SKM-1 (cell line): ENCODE measurements at regions not wholly inside any gene's neighbourhood (a gene's known extent, or its start where the extent isn't known, plus 50 kb on each side); places are given as distances from the start of the nearest gene placed in this dataset.

Experiments used
- DNase-seq: peaks from one replicate; lab custom pipeline; 2025; ENCODE audit not compliant: unreplicated experiment; lab: John Stamatoyannopoulos, UW

DNA sequence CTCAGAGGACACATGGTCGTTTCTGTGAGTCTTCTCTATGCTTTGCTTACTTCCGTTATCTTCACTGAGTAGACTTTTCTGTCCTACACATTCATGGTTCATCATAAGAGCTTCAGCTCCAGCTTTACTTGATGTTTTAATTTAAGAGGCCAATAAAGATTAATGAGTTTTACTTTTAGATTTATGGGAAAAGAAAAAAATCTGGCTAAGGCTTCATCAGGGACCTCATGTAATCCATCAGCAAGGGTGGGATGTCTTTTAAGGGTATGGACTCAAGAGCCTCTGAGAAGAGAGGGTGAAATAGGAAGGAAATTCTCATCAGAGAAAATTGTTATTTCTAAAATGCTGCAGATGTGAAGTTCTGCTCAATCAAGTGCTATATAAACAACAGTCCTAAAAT, 963.0 kb upstream of the RAG2 start:
- DNase-seq = no peak

DNA sequence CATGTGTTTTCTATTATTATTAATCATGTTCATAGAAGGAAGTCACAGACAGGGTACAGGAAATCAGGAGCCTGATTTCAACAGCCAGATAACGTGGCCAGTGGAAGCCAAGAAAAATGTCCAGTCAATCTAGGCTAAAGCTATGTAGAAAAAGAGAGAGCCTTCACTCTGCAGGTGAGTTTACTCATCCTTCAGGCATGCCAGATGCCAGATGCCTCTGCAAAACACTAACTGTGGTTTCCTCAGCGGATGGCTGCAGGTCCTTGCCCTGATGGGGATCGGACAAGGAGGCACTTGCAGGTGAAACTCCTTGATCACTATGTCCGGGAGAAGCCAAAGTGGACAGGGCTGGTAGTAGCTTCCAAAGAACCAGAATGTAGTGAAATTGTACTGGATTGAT, 962.3 kb upstream of the RAG2 start:
- DNase-seq = no peak

DNA sequence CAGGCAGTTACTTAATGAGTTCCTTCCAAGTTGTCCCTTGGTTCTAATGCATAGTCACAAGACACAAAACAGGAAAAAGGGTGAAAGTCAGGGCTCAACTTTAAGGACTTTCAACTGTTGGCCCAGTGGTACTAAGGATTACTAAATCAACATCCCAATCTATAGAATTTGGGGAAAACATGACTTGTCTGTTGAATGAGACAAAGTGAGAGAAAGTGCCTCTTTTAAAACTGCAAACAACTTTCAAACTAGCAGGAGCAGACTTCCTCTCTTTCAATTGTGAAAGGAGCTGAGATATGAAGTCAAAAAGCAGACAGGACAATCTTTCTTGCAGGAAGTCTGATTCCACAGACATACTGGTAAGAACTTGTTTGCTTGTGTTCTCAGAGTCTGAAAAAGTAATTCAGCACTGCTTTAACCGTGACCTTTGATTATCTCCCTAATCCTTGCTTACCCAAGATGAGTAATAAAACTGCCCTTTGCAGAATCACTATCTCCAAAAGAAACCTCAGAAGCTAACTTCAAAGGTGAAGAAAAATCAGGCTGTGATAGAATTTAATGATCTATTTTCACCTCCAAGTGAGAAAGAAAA, 960.7 kb upstream of the RAG2 start:
- DNase-seq = no peak

DNA sequence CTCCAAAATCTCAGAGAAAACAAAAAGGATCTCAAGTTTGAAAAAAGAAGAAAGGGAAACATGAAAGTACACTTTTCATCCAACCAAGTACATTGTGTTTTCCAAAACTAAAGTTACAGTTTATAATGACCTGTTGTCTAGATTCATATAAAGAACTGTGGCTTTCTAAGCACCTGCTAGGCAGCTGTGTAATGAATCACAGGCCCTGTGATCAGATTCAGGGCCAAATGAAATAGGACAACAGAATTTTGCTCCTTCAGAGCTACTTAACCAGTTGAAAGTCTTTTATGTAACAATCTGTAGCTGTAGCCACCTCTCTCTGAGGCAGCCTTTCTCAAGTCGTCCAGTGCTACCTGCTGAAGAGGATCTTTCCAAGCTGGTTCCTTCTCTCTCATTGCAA, 960.0 kb upstream of the RAG2 start:
- no peak for DNase-seq

DNA sequence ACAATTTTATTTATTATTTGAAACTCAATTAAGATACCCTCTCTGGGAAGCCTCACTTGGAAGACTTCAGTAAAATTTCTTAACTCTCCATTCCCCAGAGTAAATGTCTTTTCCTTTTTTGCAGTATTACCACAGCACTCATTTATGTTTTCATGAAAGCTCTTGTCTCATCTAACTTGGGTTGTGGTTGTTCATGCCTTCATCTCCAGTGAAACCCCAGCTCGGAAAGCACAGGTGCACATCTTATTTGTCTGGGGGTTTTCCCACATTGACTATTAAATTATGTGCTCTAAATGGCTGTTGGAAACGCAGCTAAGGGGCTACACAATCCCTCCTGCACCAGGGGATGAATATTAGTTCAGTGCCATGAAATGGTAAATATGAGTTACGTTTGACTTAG, 954.2 kb upstream of the RAG2 start:
- no peak for DNase-seq

DNA sequence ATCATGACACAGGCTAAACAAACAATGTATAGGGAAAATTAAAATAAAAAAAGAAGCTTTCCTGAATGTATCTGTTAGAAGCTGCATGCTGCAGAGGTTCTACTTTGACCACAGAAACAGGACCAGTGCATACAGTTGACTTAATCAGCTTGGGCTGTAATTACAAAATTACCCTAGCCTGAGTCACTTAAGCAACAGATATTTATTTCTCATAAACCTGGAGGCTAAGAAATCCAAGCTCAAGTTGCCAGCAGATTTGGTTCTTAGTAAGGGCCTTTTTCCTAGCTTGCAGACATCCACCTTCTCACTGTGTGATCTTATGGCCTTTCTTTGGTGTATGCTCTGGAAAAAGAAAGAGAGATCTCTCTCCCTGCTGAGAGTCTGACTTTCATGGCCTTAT, 946.5 kb upstream of the RAG2 start:
- DNase-seq = no peak

DNA sequence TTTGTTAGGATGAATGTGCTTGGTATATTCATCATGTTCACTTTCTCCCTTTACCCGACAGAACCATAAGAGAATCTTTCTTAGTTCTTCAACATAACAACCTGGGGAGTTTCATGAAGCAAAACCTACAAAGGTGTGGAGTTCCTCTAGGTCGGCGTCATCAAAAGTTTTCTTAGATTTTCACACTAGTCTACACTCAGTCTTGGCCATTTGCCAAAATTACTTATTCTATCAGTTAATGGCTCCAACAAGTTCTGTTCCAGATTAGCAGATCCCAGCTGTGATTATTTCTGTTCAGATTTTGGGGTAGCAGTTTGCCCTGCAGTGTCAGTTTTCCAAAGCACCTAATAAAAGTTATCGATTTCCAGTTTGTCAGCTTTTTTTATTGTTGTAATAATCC, 935.8 kb upstream of the RAG2 start:
- DNase-seq = no peak

DNA sequence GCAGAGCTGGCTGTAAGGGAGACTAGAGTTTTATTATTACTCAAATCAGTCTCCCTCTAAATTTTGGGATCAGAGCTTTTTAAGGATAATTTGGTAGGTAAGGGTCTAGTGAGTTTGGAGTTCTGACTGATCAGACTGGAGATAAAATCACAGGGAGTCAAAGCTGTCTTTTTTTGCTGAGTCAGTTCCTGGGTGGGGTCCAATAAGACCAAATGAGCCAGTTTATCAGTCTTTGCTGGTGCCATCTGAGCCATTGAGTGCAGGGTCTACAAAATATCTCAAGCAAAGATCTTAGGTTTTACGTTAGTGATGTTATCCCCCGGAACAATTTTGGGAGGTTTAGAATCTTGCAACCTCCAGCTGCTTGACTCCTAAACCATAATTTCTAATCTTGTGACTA, 935.1 kb upstream of the RAG2 start:
- DNase-seq = no peak

DNA sequence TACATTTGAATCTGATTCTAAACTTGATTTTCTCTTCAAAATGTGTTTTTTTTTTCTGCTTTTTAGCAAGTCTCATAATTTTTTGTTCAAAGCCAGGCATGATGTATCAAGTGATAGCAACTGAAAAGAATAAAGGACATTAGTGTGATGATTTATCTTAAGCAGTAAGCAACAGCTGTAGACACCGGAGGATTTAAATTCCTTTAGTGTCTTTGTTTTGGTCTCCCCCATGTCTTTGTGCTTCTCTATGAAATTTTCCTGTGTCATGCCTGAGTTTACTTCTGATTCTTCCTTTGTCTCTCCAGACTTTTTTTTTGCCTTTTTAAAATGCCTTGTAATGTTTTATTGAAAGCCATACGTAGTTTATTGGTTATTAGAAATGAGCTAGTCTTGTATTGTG, 934.2 kb upstream of the RAG2 start:
- DNase-seq = no peak

DNA sequence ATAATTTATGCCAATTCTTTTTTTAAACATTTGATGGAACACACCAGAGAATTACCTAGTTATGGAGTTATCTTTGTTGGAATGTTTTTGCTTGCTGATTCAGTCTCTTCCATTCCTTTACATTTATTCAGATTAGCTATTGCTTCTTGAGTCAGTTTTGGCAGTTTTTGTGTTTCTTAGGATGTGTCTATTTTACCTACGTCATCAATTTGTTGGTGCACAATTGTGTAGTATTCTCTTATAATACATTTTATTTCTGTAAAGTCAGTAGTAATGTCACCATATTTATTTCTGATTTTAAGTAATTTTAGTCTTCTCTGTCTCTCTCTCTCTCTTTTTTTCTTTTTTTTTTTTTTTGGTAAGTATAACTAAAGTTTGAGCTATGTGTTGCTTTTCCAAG, 929.5 kb upstream of the RAG2 start:
- no peak for DNase-seq

DNA sequence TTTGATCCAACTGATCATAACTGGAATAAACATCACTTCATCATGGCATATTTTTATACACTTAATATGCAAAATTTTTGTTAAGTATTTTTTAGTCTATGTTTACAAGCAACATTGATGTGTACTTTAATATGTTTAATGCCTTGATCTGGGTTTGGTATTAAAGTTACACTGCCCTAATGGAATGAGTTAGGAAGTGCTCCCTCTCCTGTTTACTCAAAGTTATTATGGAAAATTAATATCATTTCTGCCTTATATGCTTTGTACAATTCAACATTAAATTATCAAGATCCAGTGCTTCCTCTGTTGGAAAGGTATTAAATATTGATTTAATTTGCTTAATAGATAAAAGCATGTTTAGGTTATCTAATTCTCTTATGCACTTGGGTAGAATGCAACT, 927.3 kb upstream of the RAG2 start:
- no peak for DNase-seq

DNA sequence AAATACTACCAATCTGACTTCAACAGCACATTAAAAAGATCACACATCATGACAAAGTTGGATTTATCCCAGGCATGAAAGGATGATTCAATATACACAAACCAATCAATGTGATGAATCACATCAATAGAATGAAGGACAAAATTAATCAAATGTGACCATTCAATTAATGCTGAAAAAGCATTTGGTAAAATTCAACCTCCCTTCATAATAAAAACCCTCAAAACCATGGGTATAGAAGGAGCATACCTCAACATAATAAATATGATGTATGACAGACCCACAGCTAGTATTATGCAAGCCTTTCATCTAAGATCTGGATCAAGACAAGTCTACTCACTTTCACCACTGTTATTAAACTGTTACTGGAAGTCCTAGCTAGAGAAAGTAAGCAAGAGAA, 921.7 kb upstream of the RAG2 start:
- no peak for DNase-seq

DNA sequence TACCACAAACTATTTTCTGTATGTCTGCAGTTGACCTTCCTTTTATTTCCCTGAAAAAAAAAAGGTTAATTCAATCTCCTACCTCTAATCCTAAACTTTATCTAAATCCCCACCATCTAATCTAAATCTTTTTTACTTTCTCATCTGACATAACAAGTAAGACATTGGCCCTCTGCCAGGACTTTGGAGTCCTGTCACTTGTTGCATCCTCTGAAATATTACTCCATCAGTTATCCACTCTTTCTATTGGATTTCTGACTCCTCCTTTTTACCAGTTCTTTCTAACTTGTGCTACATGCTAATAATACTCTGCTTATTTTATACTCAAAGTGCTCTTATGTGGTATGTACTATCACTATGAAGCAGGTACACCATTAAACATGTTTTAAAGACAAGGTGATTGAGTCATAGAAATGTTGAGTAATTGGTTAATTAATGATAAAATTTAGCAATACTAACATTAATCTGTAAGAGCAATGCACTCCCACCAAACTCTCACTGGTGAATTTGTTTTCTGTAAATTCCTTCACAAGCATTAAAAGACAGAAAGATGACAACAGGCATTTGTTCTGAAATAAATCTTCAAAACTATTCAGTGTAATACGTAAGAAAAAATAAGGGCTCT, 914.2 kb upstream of the RAG2 start:
- no peak for DNase-seq

DNA sequence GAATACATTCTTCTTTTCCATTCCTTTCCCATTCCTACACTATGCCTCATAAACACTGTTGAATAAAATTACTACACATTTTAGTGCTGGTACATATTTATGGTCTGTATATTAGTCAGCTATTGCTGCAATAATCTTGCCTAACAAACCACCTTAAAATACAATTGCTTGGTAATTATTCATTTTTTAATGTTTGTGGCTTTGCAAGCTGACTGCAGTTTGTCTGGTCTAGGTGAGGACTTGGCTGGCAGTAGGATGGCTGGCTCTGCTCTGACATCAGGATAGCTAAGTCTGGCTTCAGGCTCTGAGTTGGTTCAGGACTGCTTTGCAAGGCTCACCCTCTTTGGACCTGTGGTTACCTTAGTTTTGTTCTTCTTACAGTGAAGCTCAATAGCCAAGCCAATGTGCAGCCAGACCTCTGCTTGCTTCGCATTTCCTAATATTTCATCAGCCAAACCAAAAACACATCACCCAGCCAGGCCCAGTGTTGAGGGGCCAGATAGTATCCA, 913.4 kb upstream of the RAG2 start:
- DNase-seq = no peak

DNA sequence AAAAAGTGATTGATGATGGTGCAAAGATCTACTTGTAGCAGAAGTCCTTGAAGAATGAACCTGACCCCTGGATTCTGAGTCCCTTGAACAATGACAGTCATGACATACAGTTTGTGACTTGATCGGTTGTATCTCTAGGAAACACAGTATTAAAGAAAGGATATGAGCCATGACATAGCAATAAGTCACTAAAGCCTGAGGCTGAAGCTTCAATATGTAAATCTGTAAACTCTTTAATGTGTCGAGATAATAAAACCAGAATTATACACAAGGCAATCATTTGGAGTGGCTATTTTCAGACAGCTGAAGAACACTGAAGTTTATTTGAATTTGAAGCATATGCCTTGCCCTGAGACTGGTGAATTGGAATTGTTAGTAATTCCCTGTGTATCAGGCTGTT, 911.5 kb upstream of the RAG2 start:
- DNase-seq = no peak

DNA sequence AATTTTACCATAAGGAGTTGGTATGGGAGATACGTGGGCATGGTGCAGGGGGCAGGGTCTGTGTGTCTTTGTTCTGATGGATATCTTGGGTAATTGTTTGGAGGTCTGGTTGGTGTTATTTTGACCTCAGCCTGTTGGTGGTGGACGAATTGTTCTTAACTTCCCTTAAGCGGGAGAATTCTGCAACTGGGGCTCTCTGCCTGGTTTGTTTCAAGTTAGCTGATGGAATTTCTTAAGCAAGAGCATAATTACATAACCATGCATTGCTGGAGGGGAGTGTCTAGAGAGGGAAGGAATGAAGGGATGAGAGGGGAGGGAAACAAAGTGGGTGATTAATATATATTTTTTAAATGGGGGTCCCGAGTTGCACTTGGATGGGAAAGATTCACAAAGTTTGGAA, 908.5 kb upstream of the RAG2 start:
- DNase-seq = no peak

DNA sequence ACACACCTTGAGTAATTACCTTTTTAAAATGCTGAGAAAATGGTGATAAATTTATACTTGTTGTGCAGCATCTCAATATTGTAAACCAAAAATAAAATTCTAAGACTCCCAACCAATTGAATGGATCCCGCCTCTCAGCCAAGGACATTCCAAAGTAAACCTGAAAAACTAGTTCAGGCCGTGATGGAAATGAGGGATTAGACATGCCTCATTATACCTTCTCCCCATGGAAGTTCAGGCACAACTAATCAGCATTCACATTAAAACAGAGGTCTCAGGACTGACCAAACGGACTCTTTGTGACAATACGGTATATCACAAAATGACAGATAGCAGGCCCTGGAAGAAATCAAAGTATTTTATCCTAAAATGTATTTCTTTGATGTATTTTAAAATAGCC, 907.4 kb upstream of the RAG2 start:
- DNase-seq = no peak

DNA sequence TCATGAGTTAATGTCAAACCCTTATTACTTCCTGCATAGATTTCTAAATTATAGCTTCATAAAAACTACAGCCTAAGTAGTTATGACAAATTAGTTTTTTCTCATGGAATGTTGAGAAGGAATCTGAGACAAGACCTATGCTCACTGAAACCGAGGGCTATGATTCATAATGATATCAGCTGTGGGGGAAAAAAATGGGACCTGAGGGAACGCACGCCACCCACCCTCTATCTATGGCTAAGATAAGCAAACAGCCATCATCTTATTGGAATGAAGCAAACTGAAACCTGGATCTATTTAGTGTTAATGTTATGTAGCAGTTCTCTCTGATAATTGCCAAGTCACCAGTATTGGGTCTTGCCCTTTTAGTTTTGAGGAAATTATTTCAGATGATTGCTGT, 906.9 kb upstream of the RAG2 start:
- DNase-seq = no peak

DNA sequence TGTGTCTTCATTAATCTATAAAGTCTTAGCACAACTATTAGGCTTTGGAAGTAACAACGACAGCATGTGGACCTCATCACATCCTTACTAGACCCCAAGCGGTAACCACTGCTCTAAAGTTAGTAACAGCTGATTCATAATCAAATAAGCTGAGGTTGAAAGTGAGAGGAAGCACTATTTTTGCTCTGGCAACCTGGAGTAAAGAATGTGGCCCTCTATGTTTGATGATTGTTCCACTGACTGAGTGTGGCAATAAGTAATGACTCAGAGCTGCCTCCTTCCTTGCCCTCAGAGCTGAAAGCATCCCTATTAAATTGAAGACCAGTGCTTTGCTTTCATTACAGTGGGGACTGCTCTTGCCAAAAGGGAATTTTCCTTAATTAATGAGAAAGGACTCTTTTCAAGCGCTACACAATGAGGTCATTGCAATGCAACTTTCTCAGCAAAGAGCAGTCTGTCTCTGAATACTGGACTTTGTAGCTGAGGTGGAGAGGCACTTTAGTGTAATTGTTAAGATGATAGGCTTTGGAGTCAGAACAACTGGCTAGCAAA, 906.1 kb upstream of the RAG2 start:
- no peak for DNase-seq

DNA sequence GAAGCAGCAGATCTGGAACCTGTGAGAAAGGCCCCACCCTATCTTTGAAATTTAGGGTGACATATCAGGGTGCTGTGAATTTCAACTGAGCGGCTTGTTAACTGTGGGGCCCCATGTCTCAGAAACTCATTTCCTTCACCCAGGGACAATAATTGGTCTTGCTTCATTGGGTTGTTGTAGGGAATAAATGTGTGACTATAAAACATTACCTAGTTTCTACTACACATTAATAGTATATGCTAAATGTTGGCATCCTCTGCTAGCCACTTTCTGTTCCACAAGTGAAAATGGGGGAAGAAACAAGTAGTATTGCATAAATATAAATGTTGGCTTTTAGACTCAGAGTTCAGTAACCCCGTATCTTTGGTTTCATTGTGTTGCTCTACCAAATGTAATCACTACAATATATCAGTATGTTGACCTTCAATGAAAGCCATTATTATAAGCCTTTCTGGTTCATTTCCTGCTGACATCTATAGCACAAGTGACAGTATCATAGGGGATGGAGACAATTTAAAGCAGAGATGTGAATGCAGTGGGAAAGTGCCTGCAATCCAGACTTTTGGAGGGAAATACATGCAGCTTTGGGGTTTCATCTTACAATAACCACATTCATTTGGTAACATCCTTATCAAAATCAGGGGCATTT, 905.5 kb upstream of the RAG2 start:
- no peak for DNase-seq

DNA sequence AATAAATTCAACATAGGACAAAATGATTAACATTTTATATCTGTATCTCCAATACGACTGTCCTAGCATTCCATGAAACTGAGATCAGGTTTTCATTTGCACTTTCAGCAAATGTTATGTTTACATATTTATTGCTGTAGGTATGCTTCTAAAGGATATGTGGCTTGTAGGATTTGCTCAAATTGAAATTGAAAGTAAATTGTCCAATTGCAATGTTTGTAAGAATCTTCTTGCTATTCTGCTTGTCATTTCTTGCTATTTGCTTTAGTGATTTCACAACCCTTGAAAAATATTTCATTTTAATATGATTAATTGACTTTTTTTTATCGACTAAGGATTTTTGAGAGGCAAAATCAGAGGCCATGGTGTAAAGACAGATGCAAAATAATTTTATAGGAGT, 904.2 kb upstream of the RAG2 start:
- DNase-seq = no peak

DNA sequence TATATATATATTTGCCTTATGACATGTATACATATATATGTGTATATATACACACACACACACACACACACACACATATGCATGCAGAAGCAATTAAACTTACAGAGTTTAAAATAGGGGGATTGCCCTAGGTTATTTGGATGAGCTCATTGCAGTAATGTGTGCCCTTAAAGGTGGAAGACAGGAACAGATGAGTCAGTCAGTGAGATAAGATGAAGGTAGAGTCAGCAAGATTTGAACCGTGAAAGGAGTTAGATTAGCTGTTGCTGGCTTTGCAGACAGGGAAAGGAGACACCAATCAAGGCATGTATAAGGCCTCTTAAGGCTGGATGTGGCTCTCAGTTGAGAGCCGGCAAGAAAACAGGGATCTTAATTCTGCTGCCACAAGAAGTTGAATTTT, 902.4 kb upstream of the RAG2 start:
- DNase-seq = no peak

DNA sequence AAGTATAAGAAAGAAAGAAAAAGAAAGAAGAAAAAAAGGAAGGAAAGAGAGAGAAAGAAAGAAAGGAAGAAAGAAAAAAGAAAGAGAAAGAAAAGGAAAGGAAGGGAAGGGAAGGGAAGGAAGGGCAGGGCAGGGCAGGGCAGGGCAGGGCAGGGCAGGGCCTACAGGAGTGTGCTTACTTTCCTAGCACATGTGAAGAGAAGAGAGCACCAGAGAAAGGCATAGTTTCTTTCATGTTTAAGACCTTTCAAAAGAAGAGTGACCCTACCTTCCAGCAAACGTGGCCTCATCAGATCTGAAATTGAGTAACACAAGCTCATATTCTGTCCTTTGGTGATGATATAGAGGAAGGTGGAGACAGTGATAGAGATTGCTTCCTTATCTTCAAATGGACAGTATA, 899.3 kb upstream of the RAG2 start:
- no peak for DNase-seq
